ENCODE measurements at regions not wholly inside any gene's neighbourhood (a gene's known extent, or its start where the extent isn't known, plus 50 kb on each side); places are given as distances from the start of the nearest gene placed in this dataset.
"Not testable (repeated sequence)": the region's sequence is repeated elsewhere in the genome, so short reads cannot be mapped to it uniquely, and the experiment has no call there.

- no peak for DNase-seq
These were observed 85.3 kb upstream of the AKAP12 start for GRCh38 chr6:151154418-151154817.

- no peak for DNase-seq
These were observed 84.7 kb upstream of the AKAP12 start for GRCh38 chr6:151155095-151155494.

GRCh38 chr6:151160929-151161757 is 78.6 kb upstream of the AKAP12 start:
- DNase-seq = peak; percentile 74

- DNase-seq = no peak
These were observed 75.4 kb upstream of the AKAP12 start for GRCh38 chr6:151164383-151164782.

GRCh38 chr6:151166180-151166579 is 73.6 kb upstream of the AKAP12 start:
- DNase-seq = no peak

GRCh38 chr6:151167034-151167433 is 72.7 kb upstream of the AKAP12 start:
- DNase-seq = no peak

- DNase-seq = no peak
These were observed 69.0 kb upstream of the AKAP12 start for GRCh38 chr6:151170622-151171246.

GRCh38 chr6:151172751-151173150 is 67.0 kb upstream of the AKAP12 start:
- no peak for DNase-seq

GRCh38 chr6:151175662-151176445 is 63.9 kb upstream of the AKAP12 start:
- DNase-seq = no peak

GRCh38 chr6:151176911-151177770 is 62.6 kb upstream of the AKAP12 start:
- DNase-seq = no peak

GRCh38 chr6:151178373-151178772 is 61.4 kb upstream of the AKAP12 start:
- no peak for DNase-seq

GRCh38 chr6:151179321-151179720 is 60.4 kb upstream of the AKAP12 start:
- no peak for DNase-seq

- DNase-seq = no peak
These were observed 59.3 kb upstream of the AKAP12 start for GRCh38 chr6:151180330-151181048.

GRCh38 chr6:151181706-151182363 is 57.9 kb upstream of the AKAP12 start:
- DNase-seq = no peak

GRCh38 chr6:151182958-151183357 is 56.8 kb upstream of the AKAP12 start:
- not testable (repeated sequence) for DNase-seq

GRCh38 chr6:151185148-151185547 is 54.6 kb upstream of the AKAP12 start:
- no peak for DNase-seq

- DNase-seq = no peak
These were observed 53.5 kb upstream of the AKAP12 start for GRCh38 chr6:151186306-151186705.

GRCh38 chr6:151186804-151187330 is 52.9 kb upstream of the AKAP12 start:
- no peak for DNase-seq
